Pons (tissue), 1 donor: ENCODE measurements at regions not wholly inside any gene's neighbourhood (a gene's known extent, or its start where the extent isn't known, plus 50 kb on each side); places are given as distances from the start of the nearest gene placed in this dataset.

Experiments used
- DNase-seq: peaks from one replicate; pipeline ENCODE4 v3.0.0-alpha.2; 2016; ENCODE audit warnings: low spot score

DNA sequence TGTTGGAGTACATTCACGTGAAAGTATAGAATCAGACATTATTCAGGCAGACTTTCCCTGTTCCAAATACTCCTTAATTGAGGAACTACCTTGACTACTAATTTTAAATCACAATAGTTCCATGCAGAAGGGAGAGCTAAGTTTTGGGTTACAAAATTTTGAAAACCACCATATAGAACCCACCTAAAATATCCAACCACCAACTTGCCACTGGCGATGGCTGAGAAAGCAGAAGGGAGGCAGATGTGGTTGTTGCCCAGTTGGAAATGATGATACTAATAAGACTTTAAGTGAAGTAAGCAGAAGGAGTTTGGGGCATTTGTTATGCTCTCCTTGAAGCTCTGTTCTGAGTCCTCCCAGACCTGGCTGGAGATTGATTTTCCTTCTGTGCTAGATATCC lies 190.7 kb downstream of the HLX start:
- no peak for DNase-seq

DNA sequence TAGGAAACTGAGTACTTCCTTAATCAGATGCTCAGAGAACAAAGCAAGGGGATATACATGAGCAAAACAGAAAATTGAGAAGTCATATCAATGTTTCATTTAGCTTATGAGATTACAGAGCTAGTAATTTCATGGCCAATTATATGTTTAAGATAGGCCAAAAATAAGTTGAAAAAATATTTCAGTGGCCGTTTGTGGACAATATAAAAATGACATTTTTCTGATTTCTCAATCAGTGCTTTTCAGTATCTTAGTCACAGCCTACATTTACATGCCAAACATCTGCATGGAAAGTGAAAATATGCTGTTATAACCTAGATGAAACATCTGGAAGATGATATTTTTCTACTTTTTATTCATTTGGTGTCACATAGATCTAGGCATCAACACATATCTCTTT lies 192.5 kb downstream of the HLX start:
- DNase-seq = no peak

DNA sequence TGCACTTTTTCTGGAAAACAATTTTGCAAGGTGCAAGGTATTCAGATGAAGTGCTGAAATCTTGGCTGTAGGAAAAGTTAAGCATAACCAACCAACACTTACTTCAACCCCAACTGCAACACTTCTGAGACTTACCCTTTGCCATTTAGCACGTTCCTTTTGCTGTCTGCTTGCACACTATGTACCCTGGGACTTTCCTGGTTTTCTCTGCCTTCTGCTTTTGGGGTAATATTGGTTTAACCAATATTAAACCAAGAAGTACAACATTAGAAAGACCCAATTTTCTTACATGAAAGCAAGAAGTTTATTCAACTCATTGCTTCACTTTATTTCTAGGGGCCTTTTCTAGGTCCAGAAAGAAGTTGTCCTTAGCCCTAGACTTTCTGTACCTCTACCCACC lies 193.0 kb downstream of the HLX start:
- DNase-seq = no peak

DNA sequence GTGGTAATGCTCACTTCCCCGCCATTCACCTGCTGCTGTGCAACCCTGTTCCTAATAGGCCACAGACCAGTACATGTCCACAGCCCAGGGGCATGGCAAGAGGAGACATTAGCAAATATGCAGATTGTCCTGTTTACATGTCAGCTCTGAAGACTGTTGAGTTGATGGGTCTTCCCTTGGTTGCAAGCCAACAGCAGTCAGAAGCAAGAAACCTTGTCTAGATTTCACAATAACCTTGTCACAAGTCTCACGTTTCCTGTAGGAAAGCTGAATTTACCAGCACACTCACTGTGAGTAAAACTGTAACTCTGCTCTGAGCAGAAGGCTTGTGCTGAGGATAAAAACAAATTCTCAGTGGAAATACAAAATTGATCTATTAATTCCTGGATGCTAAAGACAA lies 195.1 kb downstream of the HLX start:
- no peak for DNase-seq

DNA sequence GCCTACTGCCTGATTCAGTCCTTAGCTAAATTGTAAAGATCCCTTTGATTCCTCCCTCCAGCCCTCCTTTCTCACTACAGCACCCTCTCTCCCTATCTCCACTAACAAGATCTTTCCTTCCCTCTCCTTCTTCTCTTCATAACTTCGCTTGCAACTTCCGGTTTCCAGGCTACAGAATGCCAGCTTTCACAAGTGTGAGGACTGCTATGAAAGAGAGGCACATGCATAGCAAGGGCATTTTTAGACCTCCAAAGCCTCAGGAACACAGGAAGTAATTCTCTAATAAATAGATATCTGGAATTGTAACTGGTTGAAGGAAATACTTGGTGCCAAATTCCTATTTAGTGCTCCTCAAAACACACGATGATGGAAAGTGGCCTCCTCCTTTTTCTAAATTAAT lies 196.7 kb downstream of the HLX start:
- no peak for DNase-seq

DNA sequence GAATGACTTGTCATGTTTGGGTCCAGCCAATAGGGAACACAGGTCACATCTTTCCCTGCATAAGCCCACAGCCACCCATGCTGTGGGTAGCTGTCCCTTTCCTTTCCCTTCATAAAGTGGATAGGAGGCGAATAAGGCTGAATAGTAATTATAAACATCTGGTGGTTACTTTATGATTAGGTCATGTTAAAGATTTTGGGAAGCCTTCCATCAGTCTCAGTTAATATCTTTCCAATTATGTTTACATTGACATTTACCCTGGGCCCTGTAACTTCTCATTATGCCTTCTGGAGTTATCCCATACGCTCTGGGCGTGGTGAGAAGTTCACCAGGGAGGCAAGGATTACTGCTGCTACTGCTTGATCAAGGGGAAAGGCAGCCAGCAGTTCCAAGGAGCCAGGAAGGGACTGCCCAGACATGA lies 197.2 kb downstream of the HLX start:
- no peak for DNase-seq

DNA sequence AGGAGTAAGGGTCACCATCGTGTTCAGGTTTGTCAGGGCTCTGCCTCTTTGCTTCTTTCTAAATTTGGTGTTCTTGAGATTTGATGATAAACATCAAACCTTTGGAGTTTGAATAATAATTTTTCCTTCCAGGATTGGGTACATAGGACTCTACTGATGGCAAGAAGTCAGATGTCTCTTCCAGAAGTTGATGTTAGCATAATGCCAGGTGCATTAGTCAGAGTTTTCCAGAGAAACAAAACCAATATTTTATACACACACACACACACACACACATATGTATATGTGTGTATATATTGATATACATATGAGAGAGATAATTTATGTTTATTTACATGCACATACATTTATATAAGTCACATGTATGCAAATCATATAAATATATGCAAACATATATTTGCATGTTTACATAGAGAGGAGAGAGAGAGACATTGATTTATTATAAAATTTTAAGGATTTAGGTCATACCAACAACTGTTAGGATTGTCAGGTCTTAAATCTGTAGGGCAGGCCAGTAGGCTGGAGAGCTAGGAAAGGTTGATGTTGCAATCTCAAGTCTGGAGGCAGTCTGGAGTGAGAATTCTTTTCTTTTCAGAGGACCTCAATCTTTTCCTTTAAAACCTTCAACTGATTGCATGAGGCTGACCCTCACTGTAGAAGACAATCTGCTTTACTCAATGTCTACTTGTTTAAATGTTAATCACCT lies 199.2 kb downstream of the HLX start:
- no peak for DNase-seq

DNA sequence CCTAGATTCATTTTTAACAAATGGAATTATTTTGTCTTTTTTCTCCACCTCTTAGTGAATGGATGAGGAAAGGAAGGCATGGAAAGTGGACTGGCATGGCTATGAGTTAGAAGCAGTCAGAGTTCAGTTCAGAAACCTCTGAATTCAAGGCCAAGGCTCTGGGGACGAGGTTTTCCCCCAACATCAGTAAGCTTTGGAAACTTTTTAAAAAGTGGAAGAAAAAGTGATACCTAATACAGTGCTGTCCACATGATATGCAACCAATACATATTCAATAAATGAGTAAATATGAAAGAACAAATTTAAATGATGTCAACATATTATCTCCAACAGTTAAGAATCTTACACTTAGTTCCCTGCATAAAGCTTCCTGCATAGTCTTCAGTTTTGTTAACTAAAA lies 204.7 kb downstream of the HLX start:
- DNase-seq = no peak

DNA sequence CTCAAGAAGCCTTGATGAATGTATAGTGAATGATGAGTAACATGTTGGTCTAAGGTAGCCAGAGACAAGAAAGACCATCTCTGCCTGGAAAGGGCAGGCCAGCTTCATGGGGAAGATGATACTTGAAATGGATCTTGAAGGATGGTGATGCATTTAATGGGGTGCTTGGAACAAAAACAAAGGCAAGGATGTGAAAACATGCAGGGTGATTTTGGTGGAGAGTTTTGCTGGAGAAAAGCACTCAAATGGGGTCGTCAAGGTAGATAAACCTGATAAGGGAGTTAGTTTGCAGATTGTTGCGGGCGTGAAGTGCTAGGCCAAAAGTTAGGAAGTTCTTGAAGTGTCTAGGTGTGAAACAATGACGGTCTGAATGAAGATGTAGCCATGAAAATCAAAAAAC lies 205.4 kb downstream of the HLX start:
- DNase-seq = no peak

DNA sequence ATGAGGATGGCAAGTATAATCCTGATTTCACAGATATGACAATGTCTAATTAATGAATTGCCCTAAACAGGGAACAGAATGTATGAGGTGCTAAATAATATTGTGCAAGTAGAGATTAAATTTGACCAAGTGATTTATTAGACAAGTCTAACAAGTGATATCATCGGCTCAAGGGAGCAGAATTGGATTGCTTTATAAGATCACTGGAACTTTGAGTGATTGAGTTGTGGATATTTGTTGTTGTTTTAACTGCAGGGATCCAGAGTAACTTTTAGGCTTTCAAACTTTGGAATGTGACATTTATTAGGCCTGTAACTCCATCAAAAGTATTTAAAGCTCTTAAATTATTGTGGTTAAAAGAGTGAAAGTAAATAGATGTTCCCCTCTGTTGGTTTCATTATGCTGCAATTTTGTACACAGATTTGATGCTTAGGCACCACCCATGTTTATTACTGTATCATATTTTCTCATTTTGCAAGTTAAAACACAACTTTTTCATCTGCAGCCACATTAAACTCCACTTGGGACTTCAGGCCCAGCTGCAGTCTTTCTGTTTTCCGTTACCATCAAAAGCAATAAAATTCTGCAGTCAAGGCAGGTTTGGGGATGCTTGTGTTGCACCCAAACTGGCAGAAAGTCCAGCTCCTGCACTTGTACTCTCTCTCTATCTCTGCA lies 206.6 kb downstream of the HLX start:
- no peak for DNase-seq

DNA sequence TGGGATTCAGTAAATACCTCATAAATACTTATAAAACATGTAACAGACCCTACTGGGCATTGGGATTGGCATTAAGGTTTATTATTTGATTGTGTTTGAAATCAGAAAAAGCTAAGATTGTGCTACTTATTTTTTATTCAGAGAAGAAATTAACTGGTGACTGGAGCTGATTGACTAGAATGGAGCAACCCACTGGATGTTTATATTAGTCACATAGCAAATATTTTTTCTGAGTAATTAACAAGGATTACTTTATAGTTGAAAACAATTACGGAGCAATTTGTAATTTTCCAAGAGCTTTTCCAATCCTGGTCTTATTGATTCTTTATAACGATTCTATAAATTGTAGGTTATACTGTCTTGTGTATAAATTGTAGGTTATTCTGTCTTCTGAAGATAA lies 208.7 kb downstream of the HLX start:
- DNase-seq = no peak

DNA sequence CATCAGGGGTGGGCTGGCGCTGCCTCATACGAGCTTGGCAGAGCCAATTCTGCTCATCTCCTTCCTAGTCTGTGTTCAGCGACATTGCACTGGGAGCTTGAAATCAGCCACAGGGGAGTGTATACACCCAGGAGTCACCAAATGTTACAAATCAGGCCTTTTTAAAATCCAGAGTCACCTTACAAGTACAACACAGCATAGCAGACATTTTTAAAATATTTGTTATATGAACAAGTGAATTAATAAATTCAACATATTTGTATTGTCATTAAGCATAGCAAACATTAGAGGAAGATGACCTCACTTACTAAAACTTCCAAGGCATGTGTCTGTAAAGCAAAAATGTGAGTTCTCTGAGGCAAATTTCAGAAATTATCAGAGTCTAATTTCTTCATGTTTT lies 210.0 kb downstream of the HLX start:
- no peak for DNase-seq

DNA sequence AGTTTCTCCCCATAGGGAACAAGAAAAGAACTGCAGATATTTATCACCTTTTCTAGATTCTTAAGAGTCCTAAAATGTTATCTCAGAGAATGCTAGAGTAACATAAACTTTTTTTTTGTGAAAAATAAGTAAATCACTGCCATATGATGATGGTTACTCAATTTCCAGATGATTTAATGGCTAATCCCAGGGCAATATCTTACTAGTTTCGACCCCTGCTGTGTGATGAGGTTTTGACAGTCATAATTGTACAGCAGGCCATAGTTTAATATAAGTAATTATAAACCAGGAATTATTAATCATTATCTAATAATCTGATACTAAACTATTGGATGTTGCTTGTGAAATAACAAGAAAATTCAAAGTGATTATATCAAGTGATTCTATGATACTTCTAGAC lies 210.6 kb downstream of the HLX start:
- DNase-seq = no peak

DNA sequence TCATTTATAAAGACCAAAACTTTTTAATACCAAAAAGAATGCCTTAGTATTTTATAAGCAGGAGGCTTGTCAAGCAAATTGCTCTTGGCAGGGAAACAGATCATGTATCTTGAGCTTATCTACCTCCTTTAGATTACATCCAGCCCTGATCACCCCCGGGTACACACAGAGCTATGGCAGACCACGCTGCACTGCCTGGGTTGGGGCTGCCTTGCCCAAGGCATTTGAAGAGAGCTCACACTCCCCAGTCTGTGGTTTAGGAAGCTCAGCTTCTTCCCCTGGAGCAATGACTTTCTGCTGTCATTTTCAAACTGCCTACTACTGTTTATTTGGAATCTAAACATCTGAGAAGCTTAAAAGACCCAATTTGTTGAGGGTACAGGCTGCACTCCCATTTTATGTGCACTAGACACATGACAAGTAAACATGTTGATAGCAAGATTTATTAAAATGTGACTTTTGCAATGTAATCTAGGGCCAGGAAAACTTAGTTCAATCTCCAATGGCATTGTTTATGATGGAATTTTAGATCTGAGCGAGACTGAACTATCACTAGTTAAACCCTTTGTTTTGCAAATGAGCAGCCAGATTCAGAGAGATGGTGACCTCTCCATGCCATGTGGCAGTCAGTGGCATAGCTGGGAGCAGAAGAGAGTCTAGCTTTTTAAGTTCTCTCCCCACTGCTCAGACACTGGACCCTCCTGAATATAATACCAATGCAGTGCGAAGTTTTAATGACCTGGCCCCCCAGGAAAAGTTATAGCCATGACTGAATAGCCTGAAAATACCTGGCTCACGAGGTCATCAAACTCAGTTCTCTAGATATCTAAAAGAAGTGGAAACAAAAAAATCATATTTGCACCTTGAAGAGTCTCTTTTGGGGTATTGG lies 214.9 kb downstream of the HLX start:
- no peak for DNase-seq

DNA sequence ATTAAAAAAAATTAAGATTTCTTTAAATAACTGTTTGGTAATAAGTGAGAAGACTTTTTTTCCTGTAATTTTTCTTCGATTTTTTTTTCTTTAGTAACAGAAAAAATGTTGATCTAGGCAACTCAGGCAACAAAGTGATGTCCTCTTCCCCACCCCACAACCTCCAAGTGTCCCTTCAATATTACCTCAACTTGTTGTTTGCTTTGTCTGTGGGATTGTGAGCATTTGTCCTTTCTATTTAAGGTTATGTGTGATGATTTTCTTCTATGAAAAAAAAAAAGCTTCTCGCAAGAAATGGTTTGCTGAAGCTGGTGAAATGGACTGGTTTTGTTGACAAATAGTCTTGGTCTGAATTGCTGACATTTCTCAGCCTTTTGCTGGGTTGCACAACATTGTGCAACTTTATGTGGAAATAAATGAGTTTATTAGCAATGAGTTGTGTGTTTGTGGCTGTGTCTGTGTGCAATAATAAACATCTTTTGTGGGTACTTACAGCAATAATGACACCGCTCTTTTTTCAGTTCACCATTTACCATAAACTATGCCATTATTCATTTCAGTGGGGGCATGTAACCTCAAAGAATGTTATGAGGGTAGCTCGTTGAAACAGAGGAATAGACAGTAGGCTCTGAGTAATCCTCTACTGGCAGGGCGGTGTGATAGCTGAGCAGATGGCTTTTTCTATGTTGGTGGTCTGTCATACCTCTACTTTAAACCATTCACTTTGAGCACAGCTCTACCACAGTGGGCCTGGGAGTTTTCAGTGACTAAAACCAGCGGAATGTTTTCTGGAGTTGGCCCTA lies 218.4 kb downstream of the HLX start:
- no peak for DNase-seq

DNA sequence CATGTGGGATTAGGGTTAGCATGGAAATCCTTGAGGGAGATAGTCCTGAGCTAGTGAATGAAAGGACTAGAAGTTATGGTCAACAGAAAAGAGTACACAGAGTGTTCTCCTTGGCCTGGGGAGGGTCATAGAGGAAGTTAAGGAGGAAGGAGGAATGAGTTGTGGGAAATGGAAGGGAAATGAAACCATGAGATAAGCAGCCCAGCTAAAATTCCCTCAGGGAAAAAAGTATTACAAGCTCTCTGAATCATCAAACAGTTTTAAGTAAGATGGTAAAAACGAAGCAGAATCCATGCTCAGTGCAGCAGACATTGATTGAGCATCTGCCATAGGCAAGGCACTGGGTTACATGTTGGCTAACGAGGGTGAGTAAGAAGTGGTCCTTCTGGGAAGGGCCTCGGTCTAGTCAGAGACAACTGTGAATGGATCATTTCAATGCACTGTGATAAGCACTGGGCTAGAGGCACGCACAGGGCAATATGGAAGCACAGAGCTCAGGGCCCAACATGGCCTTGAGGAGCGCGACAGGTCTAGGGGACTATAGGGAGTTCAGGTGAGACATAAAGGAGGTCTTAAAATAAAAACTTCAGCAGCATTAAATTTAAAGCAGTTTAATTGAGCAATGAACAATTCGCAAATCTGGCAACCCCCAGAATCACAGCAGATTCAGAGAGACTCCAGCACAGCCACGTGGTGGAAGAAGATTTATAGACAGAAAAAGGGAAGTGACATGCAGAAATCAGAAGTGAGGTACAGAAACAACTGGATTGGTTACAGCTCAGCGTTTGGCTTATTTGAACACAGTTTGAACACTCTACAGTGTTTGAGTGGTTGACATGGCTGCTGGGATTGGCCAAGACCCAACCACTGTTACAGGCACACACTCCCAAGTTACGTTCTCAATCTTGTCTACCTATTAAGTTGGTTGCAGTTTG lies 219.5 kb downstream of the HLX start:
- peak; percentile 43 for DNase-seq

DNA sequence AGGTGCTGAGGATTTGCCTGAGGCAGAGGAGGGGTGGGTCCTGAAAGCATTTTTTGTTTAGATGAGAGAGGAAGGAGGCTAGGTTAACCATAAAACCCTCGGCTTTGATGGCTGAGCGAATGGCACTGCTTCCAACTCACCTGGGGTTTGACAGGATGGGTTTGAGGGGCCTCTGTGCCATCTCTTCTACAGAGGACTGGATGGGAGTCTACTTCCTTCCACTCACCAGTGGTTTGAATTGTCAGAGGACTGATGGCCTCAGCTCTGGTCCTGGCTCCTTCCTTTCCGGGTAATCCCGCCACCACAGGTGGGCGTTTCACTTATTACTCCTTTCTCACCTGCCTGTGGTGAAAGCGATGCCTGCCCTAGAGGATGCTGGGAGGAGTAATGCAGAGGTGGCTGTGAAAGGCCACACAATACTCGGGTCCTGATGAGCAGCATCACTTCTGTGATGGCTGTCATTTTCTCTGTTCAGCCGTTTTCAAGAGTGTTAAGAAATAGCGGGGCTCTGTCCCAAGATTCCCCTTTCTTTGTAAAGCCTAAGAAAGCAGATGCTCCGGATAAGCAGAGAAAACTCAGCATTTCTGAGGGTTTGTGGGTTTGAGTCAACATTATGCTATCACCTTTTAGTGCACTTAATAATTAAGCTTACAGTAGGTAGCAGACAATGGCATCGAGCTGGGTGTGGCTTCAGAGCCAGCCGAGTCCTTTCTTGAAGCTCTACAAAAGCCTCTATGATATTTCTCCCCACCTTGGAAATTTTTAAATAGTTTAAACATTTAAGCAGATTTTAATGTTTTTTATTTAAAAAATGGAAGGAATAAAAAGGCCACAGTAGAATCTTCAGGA lies 220.7 kb downstream of the HLX start:
- DNase-seq = no peak

DNA sequence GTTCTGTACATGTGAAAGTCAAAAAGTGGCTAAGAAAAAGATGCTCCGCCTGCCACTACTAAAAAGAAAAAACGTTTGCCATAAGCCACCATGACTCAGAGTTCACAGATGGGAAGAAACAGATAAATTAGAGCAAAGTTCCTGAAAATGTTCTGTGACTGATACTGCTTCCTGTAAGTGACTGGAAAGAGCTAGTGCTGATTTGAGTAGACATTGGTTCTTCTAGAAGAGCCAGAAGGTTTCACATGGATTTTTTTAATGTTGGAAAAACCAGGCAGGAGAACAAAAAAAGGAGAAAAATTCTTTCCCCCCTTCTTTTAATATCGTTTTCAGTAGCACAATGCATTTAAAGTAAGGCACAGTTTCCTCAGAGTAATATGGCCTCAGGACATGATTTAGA lies 221.4 kb downstream of the HLX start:
- DNase-seq = peak; percentile 38

DNA sequence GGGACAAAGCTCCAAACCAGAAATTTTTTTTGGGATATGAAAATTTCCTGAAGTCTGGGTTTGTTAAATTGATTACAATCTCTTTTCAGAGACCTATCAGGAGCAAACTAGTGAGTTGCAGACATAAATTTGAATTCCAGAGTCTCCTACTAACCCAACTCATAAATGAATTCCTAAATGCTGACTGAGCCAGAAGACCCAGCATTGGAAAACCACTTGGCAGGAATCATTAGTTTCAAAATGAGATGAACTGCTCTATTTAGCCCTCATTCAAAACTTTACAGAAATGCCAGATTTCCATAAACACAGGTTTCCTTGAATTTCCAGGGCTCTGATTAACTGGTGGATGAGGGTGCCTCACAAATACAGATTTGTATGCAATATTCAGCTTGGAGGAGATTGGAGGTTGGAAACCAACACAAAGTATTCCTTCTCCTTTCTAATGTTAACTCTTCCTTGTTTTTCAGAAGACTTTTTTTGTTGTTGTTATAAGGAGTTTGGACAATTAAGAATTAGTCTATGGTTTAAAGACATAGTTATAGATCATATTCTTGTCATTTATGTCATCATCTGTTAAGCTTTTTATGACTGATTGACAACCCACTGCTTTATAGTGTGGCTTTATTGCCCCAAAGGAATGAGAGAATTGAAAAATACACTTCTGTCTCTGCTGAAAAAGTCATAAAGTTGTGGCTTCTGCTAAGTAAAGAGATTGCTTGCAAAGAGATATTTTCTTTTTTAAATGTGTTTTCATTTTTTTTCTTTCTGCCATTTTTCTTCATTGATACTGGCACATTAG lies 222.8 kb downstream of the HLX start:
- DNase-seq = no peak
